Activated CD4-positive, alpha-beta T cell treated with anti-CD3 and anti-CD28 coated beads, Interleukin-2, amount 10 ng/mL, durations not matched to agents 7 days and 5 days (primary cell): ENCODE measurements at regions not wholly inside any gene's neighbourhood (a gene's known extent, or its start where the extent isn't known, plus 50 kb on each side); places are given as distances from the start of the nearest gene placed in this dataset.

ENCODE experiments used
- CTCF ChIA-PET: fragments of 350-600 bp; sonication (Branson Sonifier 250); formaldehyde crosslinking; loops from one replicate; lab custom pipeline; 2021; ENCODE audit warnings: antibody characterized with exemption; lab: Charles Lee
- POLR2A ChIA-PET: fragments of 350-600 bp; sonication (Branson Sonifier 250); formaldehyde crosslinking; loops from one replicate; lab custom pipeline; 2021; ENCODE audit warnings: antibody characterized with exemption; lab: Charles Lee
- DNase-seq: peaks from one replicate; pipeline ENCODE4 v3.0.0-alpha.2; 2020
- H3K27ac Mint-ChIP-seq: one replicate; pipeline ENCODE4 v1.8.0; 2021; ENCODE audit warnings: mild to moderate bottlenecking, moderate library complexity, mixed read lengths
- H3K27me3 Mint-ChIP-seq: one replicate; pipeline ENCODE4 v1.8.0; 2021; ENCODE audit warnings: mixed read lengths
- H3K36me3 Mint-ChIP-seq: one replicate; pipeline ENCODE4 v1.8.0; 2021; ENCODE audit warnings: low read depth, mixed read lengths
- H3K4me1 Mint-ChIP-seq: one replicate; pipeline ENCODE4 v1.8.0; 2021; ENCODE audit warnings: mixed read lengths
- H3K4me3 Mint-ChIP-seq: one replicate; pipeline ENCODE4 v1.8.0; 2021; ENCODE audit warnings: mild to moderate bottlenecking, moderate library complexity, mixed read lengths
- H3K9me3 Mint-ChIP-seq: one replicate; pipeline ENCODE4 v1.8.0; 2021; ENCODE audit warnings: mixed read lengths

DNA sequence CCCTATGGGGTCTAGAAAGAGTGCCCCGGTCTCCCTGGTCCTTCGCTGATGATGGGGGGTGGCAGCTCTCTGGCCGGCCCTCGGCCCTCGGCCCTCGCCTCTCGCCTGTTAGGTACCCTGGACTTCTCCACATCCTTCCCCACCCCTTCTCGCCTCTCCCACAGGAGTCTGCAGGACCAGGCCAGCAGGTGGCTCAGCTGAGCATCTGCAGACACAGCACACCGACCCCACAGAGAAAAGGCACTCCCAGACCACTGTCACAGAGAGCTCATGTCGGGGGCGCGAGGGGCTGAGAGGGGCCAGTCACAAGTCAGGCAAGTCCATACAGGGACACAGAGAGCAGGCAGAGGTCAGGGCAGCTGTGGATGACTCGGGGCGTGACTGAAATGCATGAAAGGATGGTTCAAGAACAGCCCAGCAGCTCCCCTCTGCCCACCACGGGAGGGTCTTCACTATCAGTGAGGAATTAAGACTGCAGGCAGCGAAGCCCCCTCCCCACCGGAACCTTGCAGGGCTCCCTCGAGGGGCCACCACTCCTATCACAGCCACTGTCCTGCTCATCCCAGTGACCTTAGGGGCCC is 181.7 kb upstream of the NSMCE3 start:
- no peak for DNase-seq
- ChIA-PET POLR2A (no interaction called here), CTCF (no interaction called here)
- no peak overlapping the region for H3K27ac Mint-ChIP-seq
- no peaks in the 10 kb centered on the region for H3K9me3 Mint-ChIP-seq
- peaks cover 3% of the 10 kb centered on the region for H3K27me3 Mint-ChIP-seq
- no peak overlapping the region for H3K4me3 Mint-ChIP-seq
- peaks cover 15% of the 10 kb centered on the region for H3K4me1 Mint-ChIP-seq
- no peaks in the 10 kb centered on the region for H3K36me3 Mint-ChIP-seq

DNA sequence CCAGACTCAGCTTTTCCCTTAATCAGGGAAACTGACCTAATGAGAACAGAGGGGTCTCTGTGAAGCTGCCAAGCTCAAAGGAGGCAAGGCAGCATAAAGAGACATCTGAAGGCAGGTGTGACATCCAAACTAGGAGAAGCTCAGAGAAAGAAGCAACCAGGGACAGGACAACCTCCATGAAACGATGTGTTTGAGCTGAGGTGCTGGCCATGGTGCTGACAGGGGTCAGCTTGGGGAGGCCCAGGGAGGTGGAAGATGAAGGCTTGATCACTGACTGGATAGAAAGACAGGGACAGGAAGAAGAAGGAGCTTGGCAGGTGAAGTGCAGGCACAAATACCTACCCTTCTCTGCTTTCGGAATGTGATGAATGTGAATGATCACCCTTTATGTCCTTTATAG is 179.5 kb upstream of the NSMCE3 start:
- Mint-ChIP-seq H3K4me3 (no peak overlapping the region), H3K27ac (no peak overlapping the region), H3K4me1 (peaks cover 15% of the 10 kb centered on the region), H3K36me3 (no peaks in the 10 kb centered on the region), H3K9me3 (no peaks in the 10 kb centered on the region), H3K27me3 (peaks cover 3% of the 10 kb centered on the region)
- ChIA-PET CTCF (no interaction called here), POLR2A (no interaction called here)
- DNase-seq = no peak

DNA sequence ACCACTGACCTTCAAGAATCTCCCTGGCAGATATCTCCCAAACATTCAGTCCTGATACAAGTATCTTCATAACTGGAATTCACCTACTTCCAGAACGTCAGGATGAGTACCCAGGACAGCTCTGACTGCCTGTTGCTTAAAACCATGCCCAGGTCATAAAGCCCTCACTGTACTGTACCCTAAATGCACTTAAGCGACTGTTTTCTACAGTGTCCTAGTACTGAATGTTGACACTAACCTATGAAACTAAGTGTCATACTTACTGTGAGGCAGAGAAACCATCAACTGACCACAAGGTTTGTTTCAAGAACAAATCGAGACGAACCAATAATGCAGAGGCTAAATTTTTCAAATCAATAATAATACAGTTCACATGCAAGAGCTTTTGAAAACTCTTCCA is 178.7 kb upstream of the NSMCE3 start:
- POLR2A ChIA-PET = no interaction called here
- Mint-ChIP-seq H3K9me3 (no peaks in the 10 kb centered on the region), H3K27ac (no peak overlapping the region), H3K4me3 (no peak overlapping the region), H3K36me3 (no peaks in the 10 kb centered on the region), H3K4me1 (peaks cover 10% of the 10 kb centered on the region), H3K27me3 (peaks cover 3% of the 10 kb centered on the region)
- CTCF ChIA-PET = no interaction called here
- DNase-seq = no peak

DNA sequence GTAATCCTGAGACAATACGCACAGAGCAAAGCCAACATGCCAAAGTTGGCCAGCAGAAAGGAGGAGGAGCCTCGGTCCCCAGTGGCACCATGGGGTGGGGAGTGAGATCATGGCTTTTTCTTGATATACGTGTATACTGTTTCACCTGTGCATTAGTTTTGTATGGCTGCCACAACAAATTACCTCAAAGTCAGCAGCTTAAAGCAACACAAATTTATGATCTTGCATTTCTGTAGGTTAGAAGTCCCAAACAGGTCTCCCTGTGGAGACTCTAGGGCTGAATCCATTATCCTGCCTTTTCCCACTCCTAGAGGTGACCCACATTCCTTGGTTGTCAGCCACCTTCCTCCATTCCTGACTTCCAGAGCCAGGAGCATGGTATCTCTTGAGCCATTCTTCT is 176.9 kb upstream of the NSMCE3 start:
- no peaks in the 10 kb centered on the region for H3K9me3 Mint-ChIP-seq
- H3K36me3 Mint-ChIP-seq = no peaks in the 10 kb centered on the region
- no peaks in the 10 kb centered on the region for H3K4me1 Mint-ChIP-seq
- H3K27ac Mint-ChIP-seq = no peak overlapping the region
- POLR2A ChIA-PET = no interaction called here
- H3K27me3 Mint-ChIP-seq = peaks cover 3% of the 10 kb centered on the region
- CTCF ChIA-PET = no interaction called here
- no peak overlapping the region for H3K4me3 Mint-ChIP-seq
- DNase-seq = no peak

DNA sequence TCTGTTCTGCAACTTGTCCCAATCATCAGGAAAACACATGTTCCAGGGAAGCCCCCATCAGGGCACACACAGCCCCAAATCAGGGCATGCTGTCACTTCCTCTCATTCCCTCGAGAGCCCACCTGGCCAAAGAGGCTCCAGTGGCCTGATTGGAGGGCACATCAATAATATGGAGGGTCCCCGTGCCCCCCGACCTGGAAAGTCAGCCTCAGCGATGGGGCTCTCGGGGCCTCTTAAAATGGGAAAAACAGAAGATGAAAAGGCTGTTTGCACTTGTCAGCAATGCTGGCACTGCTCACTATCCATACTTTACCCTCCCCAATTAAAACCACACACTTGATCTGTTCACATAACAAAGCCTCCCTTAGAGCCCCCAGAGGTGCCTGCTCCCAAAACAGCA is 172.9 kb upstream of the NSMCE3 start:
- Mint-ChIP-seq H3K9me3 (no peaks in the 10 kb centered on the region), H3K36me3 (no peaks in the 10 kb centered on the region), H3K27me3 (no peaks in the 10 kb centered on the region), H3K4me1 (no peaks in the 10 kb centered on the region), H3K4me3 (no peak overlapping the region), H3K27ac (no peak overlapping the region)
- DNase-seq = no peak
- ChIA-PET CTCF (no interaction called here), POLR2A (no interaction called here)

DNA sequence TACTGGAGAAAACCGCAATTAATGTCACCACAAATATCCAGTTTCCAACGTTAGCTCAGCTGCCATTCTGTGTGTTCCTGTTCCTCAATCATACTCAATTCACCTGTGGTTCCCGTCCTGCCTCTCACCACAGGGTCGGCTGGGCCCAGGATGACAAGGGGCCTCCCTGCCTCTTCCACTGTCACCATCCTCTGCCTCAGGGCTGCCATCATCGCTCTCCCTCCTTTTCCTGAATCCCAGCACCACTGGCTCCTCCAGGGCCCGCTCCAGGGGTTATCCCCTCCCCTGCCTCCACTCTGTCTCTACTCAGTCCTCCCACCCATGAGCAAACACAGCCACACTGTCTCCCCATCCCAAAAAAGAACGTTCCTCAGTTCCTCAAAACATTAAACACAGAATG is 170.9 kb upstream of the NSMCE3 start:
- H3K9me3 Mint-ChIP-seq = no peaks in the 10 kb centered on the region
- H3K27me3 Mint-ChIP-seq = peaks cover 4% of the 10 kb centered on the region
- H3K27ac Mint-ChIP-seq = no peak overlapping the region
- no peak for DNase-seq
- H3K4me1 Mint-ChIP-seq = no peaks in the 10 kb centered on the region
- no peaks in the 10 kb centered on the region for H3K36me3 Mint-ChIP-seq
- H3K4me3 Mint-ChIP-seq = no peak overlapping the region
- ChIA-PET CTCF (no interaction called here), POLR2A (no interaction called here)

DNA sequence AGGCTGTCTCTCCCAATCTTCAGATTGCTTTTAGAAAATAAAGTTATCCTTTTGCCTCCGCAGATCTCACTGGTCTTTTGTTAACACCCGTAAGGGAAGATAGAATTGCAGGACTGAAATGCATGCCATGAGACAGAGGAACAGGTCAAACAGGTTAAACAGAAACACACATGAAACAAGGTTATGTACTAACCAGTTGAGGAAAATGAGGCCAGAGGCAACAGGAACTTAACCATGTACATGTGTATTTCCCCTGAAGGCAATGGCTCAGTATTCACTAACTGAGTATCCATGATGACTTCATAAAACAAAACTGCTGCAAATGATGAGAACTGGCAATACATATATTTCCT is 169.1 kb upstream of the NSMCE3 start:
- Mint-ChIP-seq H3K27me3 (peaks cover 6% of the 10 kb centered on the region), H3K27ac (no peak overlapping the region), H3K4me3 (no peak overlapping the region), H3K4me1 (no peaks in the 10 kb centered on the region), H3K9me3 (no peaks in the 10 kb centered on the region), H3K36me3 (no peaks in the 10 kb centered on the region)
- no peak for DNase-seq
- POLR2A ChIA-PET = no interaction called here
- CTCF ChIA-PET = interaction anchor here (0.6 to 1.5 kb wide), 3 partner anchors 9 to 113 kb away, joined by 3 to 4 read pairs (median 3); no protein-coding TSS in a partner anchor

DNA sequence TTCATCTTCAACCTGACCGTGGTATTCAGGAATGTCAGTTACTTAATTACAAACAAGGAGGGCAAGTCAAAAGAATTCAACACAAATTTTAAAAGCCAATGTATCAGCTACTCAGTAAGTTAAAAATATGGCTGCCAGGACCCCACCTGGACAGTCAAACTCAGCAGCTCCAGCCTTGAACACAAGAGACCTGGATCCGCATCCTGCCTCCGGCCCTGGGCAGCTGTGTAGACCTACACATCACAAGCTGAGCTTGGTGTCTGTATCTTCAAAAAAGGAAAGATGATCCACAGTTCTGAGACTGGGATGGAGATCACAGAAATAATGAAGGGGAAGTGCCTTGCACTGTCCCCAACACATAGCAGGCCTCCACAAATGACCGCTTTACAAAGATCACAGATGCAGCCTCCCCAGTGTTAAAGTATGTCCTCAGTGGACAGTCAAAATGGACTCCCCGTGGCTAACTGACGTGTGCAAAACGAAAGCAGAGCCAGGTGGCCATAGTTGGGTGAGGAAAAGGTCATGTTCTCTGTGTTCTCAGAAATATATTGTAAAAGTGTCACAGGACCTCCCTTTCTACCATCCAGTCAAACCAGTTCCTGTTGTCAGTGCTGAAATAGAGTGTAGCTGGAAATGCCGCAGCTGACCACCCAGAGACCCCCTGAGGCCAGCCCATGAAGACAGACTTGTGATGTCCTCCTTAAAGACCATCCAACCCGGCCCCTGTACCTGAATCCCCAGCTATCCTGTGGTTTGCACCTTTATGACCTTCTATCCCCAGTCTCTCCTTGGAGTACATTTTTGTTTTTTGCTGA is 168.5 kb upstream of the NSMCE3 start:
- H3K36me3 Mint-ChIP-seq = no peaks in the 10 kb centered on the region
- H3K27ac Mint-ChIP-seq = no peak overlapping the region
- ChIA-PET CTCF (interaction anchor here (0.6 to 1.5 kb wide), 3 partner anchors 8 to 114 kb away, joined by 3 to 4 read pairs (median 3); no protein-coding TSS in a partner anchor), POLR2A (no interaction called here)
- H3K27me3 Mint-ChIP-seq = peaks cover 6% of the 10 kb centered on the region
- H3K4me1 Mint-ChIP-seq = no peaks in the 10 kb centered on the region
- H3K9me3 Mint-ChIP-seq = no peaks in the 10 kb centered on the region
- H3K4me3 Mint-ChIP-seq = no peak overlapping the region
- no peak for DNase-seq

DNA sequence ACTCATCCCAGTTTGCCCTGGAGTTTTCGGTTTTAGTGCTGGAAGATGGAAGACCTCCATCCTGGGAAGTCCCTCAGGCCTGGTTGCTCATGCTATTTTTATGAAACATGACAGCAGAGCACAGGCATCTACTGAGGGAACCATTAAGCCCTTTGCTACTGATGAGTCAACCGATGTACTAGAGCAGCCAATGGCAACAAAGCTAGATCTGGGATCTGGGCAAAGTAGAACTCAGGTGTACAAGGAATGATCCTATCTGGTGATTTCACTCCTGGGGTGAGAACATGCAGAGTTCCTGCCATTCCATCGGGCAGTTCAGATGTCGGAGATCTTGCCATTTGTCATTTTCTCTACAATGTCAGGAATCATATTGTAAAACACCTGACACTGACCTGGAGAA is 166.2 kb upstream of the NSMCE3 start:
- Mint-ChIP-seq H3K4me1 (no peaks in the 10 kb centered on the region), H3K36me3 (no peaks in the 10 kb centered on the region), H3K4me3 (no peak overlapping the region), H3K9me3 (no peaks in the 10 kb centered on the region), H3K27ac (no peak overlapping the region), H3K27me3 (peaks cover 6% of the 10 kb centered on the region)
- no peak for DNase-seq
- POLR2A ChIA-PET = no interaction called here
- CTCF ChIA-PET = no interaction called here

DNA sequence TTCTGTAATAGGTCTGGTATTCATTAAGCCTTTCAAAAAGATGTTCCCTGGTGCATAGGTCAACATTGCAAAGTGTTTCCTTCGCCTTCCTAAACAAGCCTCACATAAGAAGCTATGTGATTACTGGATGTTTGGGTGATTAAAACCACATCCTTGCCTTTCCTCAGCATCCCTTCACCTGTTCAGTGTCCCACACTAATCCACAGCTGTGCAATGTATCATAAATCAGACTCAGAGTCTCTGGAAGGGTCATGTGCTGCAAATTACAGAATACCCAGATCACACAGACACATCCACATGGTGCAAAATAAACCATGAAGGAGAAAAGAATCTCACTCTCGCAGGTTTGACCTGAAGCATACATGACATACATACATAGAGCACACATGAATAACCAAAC is 164.7 kb upstream of the NSMCE3 start:
- H3K4me3 Mint-ChIP-seq = no peak overlapping the region
- POLR2A ChIA-PET = no interaction called here

DNA sequence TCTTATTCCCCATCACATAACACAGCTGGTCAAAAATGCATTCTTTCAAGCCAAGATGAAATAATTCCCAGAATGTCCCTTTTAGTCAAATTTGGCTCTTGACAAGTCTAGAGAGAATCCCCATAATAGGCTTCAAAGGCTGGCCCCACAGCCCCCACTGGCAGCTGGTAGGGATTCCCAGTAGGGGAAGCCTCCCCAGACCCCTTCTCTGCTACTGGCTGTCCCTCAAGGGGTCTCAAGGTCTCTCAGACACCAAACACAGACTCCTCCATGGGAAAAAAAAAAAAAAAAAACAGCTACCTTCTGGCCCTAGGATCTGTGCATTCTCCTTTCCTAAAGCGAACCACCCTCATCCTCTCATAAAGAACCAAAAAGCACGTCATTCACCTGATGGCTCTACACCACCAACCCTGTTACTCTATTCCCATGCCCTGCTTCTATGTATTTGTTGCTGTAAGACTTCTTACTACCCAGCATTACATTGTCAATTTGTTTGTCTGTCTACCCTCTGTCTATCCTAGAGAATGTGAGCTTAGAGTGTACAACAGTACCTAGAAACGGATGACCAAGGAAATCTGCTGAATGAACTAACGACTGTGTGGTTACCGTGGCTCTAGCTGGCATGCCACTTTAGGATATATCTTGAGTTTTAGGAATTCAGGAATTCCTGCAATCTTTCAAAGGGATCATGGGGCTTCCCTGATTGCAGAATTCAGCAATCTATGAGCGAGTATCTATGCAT is 164.1 kb upstream of the NSMCE3 start:
- H3K9me3 Mint-ChIP-seq = no peaks in the 10 kb centered on the region
- H3K4me3 Mint-ChIP-seq = no peak overlapping the region
- peaks cover 6% of the 10 kb centered on the region for H3K27me3 Mint-ChIP-seq
- no peaks in the 10 kb centered on the region for H3K4me1 Mint-ChIP-seq
- DNase-seq = no peak
- no peak overlapping the region for H3K27ac Mint-ChIP-seq
- H3K36me3 Mint-ChIP-seq = no peaks in the 10 kb centered on the region
- ChIA-PET CTCF (no interaction called here), POLR2A (no interaction called here)

More for the DNA sequence above, 164.7 kb upstream of the NSMCE3 start:
- DNase-seq = no peak
- CTCF ChIA-PET = no interaction called here
- Mint-ChIP-seq H3K4me1 (no peaks in the 10 kb centered on the region), H3K27ac (no peak overlapping the region), H3K27me3 (peaks cover 6% of the 10 kb centered on the region), H3K36me3 (no peaks in the 10 kb centered on the region), H3K9me3 (no peaks in the 10 kb centered on the region)

DNA sequence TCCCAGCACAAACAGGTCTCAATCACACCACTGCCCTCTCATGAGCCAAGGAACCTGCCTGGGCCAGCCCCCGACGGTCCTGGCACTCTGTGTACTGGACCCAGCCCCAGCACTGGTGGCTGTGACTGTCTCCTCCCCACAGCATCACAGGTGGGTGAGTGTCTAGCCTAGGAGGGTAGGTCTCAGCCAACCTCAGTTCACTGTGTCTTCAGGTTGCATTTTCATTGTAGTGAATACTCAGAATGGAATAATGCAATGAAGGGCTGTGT is 163.4 kb upstream of the NSMCE3 start:
- Mint-ChIP-seq H3K36me3 (no peaks in the 10 kb centered on the region), H3K9me3 (no peaks in the 10 kb centered on the region), H3K4me3 (no peak overlapping the region), H3K27ac (no peak overlapping the region), H3K4me1 (no peaks in the 10 kb centered on the region), H3K27me3 (peaks cover 6% of the 10 kb centered on the region)
- DNase-seq = no peak
- CTCF ChIA-PET = no interaction called here
- POLR2A ChIA-PET = no interaction called here

DNA sequence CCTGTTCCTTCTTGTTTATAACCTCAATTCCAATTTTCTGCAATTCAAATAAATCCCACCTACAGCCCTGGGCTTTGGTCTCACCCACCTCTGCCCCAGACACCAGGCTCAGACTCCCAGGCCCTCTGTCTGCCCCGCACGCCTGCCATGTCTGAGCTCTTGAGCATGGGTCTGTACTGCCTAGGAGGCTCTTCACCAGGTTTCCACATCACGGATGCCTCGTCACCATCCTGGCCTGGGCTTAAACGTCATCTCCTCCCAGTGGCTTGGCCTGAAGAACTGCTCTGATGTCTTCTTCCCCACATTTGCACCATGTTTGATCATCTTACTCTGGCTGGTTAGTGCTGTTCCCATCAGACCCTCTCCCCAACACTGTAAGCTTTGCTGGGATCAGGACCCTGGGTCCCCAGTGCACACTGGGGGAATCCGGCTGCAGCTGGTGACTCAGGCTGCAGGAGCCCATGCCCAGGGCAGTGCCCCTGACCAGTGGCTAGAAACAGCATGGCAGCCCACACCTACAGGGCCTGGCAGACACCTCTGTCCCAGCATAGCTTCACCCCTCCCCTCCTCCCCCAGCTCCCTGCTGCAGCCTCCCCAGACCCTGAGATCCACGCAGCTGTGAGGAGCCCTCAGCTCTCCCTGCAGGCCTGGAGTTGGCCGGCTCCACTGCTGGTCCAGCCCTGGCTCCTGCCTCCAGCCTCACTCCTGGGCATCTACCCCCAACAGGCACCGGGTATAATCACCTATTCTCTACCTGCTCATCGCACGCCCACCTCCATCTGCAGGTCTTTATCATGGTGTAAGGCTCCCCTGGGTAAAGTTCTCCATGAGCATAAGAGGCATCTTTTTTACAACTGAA is 162.8 kb upstream of the NSMCE3 start:
- no peak for DNase-seq
- H3K27ac Mint-ChIP-seq = no peak overlapping the region
- no peaks in the 10 kb centered on the region for H3K4me1 Mint-ChIP-seq
- H3K4me3 Mint-ChIP-seq = no peak overlapping the region
- no peaks in the 10 kb centered on the region for H3K9me3 Mint-ChIP-seq
- POLR2A ChIA-PET = no interaction called here
- H3K36me3 Mint-ChIP-seq = no peaks in the 10 kb centered on the region
- CTCF ChIA-PET = no interaction called here
- peaks cover 6% of the 10 kb centered on the region for H3K27me3 Mint-ChIP-seq
